ENCODE measurements at regions not wholly inside any gene's neighbourhood (a gene's known extent, or its start where the extent isn't known, plus 50 kb on each side); places are given as distances from the start of the nearest gene placed in this dataset.

- Histone ChIP-seq H3K9me3 (ENCODE audit: insufficient read depth, low read depth) (no peaks in the 10 kb centered on the region), H3K79me2 (ENCODE audit: low read depth) (no peaks in the 10 kb centered on the region), H3F3A (ENCODE audit: insufficient read depth, low read depth) (no peaks in the 10 kb centered on the region), H3K27ac (no peak overlapping the region), H3K27me3 (ENCODE audit: insufficient read depth, low read depth) (peaks cover 51% of the 10 kb centered on the region), H3K36me3 (ENCODE audit: low read depth) (no peaks in the 10 kb centered on the region), H3K4me2 (no peak overlapping the region), H3K4me1 (replicated peaks; ENCODE audit: insufficient read depth) (peaks cover 11% of the 10 kb centered on the region), H3K9me2 (ENCODE audit: insufficient read depth) (no peaks in the 10 kb centered on the region), H4K20me1 (ENCODE audit: insufficient read depth) (no peaks in the 10 kb centered on the region), H3K4me3 (no peak overlapping the region), H2AFZ (no peak overlapping the region)
- ChIA-PET POLR2A (ENCODE audit: unreplicated experiment) (interaction anchor here (0.6 kb wide), 1 partner anchor 125 kb away, joined by 15 read pairs; no protein-coding TSS in a partner anchor), CTCF (interaction anchor here (0.9 kb wide), 1 partner anchor 16 kb away, joined by 5 read pairs; no protein-coding TSS in a partner anchor)
- TF ChIP-seq EZH2 (IDR thresholded peaks at IDR 0.05; ENCODE audit: low read depth) (no peak), CTCF (conservative IDR thresholded peaks at IDR 0.05) (no peak)
- BruUV-seq (replicated peaks): no TSS peak
- intact Hi-C loops (cut with micrococcal nuclease; ENCODE audit: unreplicated experiment): loop anchor here (2.0 to 10.0 kb wide), 5 partner anchors 85 to 980 kb away; partner anchors contain the start of genes CHST13 and ZXDC
- DNase-seq: no peak
Observed at GRCh38 chr3:127457546-127458145, 132.9 kb downstream of the TPRA1 start.

GRCh38 chr3:127457094-127457475 is 133.4 kb downstream of the TPRA1 start:
- no peak overlapping the region for H3K27ac ChIP-seq
- no peaks in the 10 kb centered on the region for H3K36me3 ChIP-seq (ENCODE audit: low read depth)
- H2AFZ ChIP-seq: no peak overlapping the region
- no peaks in the 10 kb centered on the region for H3K9me3 ChIP-seq (ENCODE audit: insufficient read depth, low read depth)
- H3F3A ChIP-seq (ENCODE audit: insufficient read depth, low read depth): no peaks in the 10 kb centered on the region
- H3K4me3 ChIP-seq: no peak overlapping the region
- H3K27me3 ChIP-seq (ENCODE audit: insufficient read depth, low read depth): peaks cover 55% of the 10 kb centered on the region
- peaks cover 11% of the 10 kb centered on the region for H3K4me1 ChIP-seq (replicated peaks; ENCODE audit: insufficient read depth)
- intact Hi-C loops (cut with micrococcal nuclease; ENCODE audit: unreplicated experiment): loop anchor here (2.0 to 10.0 kb wide), 5 partner anchors 85 to 980 kb away; partner anchors contain the start of genes CHST13 and ZXDC
- ChIA-PET CTCF (interaction anchor here (0.6 to 0.9 kb wide), 2 partner anchors 16 to 383 kb away, joined by 3 to 5 read pairs; no protein-coding TSS in a partner anchor), POLR2A (ENCODE audit: unreplicated experiment) (interaction anchor here (0.5 to 0.6 kb wide), 2 partner anchors 125 to 397 kb away, joined by 3 to 15 read pairs; no protein-coding TSS in a partner anchor)
- no peaks in the 10 kb centered on the region for H3K9me2 ChIP-seq (ENCODE audit: insufficient read depth)
- no peak overlapping the region; the same call in 1 of the 2 replicates for H3K4me2 ChIP-seq
- H4K20me1 ChIP-seq (ENCODE audit: insufficient read depth): no peaks in the 10 kb centered on the region
- H3K79me2 ChIP-seq (ENCODE audit: low read depth): no peaks in the 10 kb centered on the region
- BruUV-seq (replicated peaks): no TSS peak
- peak in 1 of 2 experiments; percentile 42 for DNase-seq
- TF ChIP-seq EZH2 (IDR thresholded peaks at IDR 0.05; ENCODE audit: low read depth) (no peak), CTCF (conservative IDR thresholded peaks at IDR 0.05) (no peak)

- POLR2A ChIA-PET (ENCODE audit: unreplicated experiment): interaction anchor here (0.5 kb wide), 1 partner anchor 397 kb away, joined by 3 read pairs; no protein-coding TSS in a partner anchor
- BruUV-seq (replicated peaks): no TSS peak
- DNase-seq: peak in 1 of 2 experiments; percentile 65
Observed at GRCh38 chr3:127456471-127457093, 134.0 kb downstream of the TPRA1 start.

More at GRCh38 chr3:127456471-127457093, 134.0 kb downstream of the TPRA1 start:
- CTCF ChIA-PET: interaction anchor here (0.6 to 1.1 kb wide), 4 partner anchors 17 to 545 kb away, joined by 3 to 5 read pairs (median 4); no protein-coding TSS in a partner anchor
- Histone ChIP-seq H3K9me2 (ENCODE audit: insufficient read depth) (no peaks in the 10 kb centered on the region), H3K36me3 (ENCODE audit: low read depth) (no peaks in the 10 kb centered on the region), H3K4me2 (peak overlapping the region; percentile 70), H2AFZ (no peak overlapping the region), H3K4me3 (no peak overlapping the region), H3K79me2 (ENCODE audit: low read depth) (no peaks in the 10 kb centered on the region), H3K9me3 (ENCODE audit: insufficient read depth, low read depth) (no peaks in the 10 kb centered on the region), H3K27ac (no peak overlapping the region), H3K4me1 (replicated peaks; ENCODE audit: insufficient read depth) (peaks cover 11% of the 10 kb centered on the region), H4K20me1 (ENCODE audit: insufficient read depth) (no peaks in the 10 kb centered on the region), H3F3A (ENCODE audit: insufficient read depth, low read depth) (no peaks in the 10 kb centered on the region), H3K27me3 (ENCODE audit: insufficient read depth, low read depth) (peaks cover 60% of the 10 kb centered on the region)
- intact Hi-C loops (cut with micrococcal nuclease; ENCODE audit: unreplicated experiment): loop anchor here (2.0 to 10.0 kb wide), 5 partner anchors 86 to 979 kb away; partner anchors contain the start of genes CHST13 and ZXDC
- TF ChIP-seq CTCF (conservative IDR thresholded peaks at IDR 0.05): no peak
- no peak for TF ChIP-seq EZH2 (IDR thresholded peaks at IDR 0.05; ENCODE audit: low read depth)
